Neural cell (in vitro differentiated cells): ENCODE measurements at regions not wholly inside any gene's neighbourhood (a gene's known extent, or its start where the extent isn't known, plus 50 kb on each side); places are given as distances from the start of the nearest gene placed in this dataset.

Experiments
- CTCF ChIP-seq: fragments of 450-650 bp; IDR thresholded peaks from 2 replicates; pipeline ENCODE4 v1.5.1; 2014; ENCODE audit warnings: antibody characterized with exemption, mild to moderate bottlenecking, moderate library complexity; ENCODE audit not compliant: poor library complexity, severe bottlenecking
- EZH2 ChIP-seq: fragments of 200-600, 300-800 bp; shearing (Covaris generic), sonication (generic); IDR thresholded peaks from 2 replicates; pipeline ENCODE4 v1.6.1; 2014; ENCODE audit warnings: antibody characterized with exemption, low read length, borderline replicate concordance, mild to moderate bottlenecking; ENCODE audit not compliant: insufficient read depth, poor library complexity, severe bottlenecking
- SMC3 ChIP-seq: fragments of 450-650 bp; conservative IDR thresholded peaks from 2 replicates; pipeline ENCODE4 v1.6.1; 2014; ENCODE audit warnings: antibody characterized with exemption, mild to moderate bottlenecking, moderate library complexity; ENCODE audit not compliant: poor library complexity

GRCh38 chr6:84554074-84554473, 210.3 kb downstream of the TBX18 start:
- TF ChIP-seq SMC3 (no peak), EZH2 (no peak), CTCF (no peak)
